ENCODE measurements at regions not wholly inside any gene's neighbourhood (a gene's known extent, or its start where the extent isn't known, plus 50 kb on each side); places are given as distances from the start of the nearest gene placed in this dataset.

- TF ChIP-seq CTCF (IDR thresholded peaks at IDR 0.05; ENCODE audit: partially characterized antibody, unreplicated experiment), result no peak
- DNase-seq, result no peak
- Mint-ChIP-seq H3K27me3 (ENCODE audit: unreplicated experiment) (no peaks in the 10 kb centered on the region), H3K9me3 (ENCODE audit: unreplicated experiment) (no peaks in the 10 kb centered on the region), H3K4me3 (ENCODE audit: unreplicated experiment) (no peak overlapping the region), H3K27ac (ENCODE audit: unreplicated experiment) (no peak overlapping the region), H3K4me1 (ENCODE audit: low read depth, unreplicated experiment) (no peaks in the 10 kb centered on the region), H3K36me3 (ENCODE audit: unreplicated experiment) (no peaks in the 10 kb centered on the region)
Measured at GRCh38 chr9:71632776-71633175, 135.5 kb downstream of the CEMIP2 start.

- H3K27me3 Mint-ChIP-seq (ENCODE audit: unreplicated experiment), result no peaks in the 10 kb centered on the region
- no peak for TF ChIP-seq CTCF (IDR thresholded peaks at IDR 0.05; ENCODE audit: partially characterized antibody, unreplicated experiment)
- H3K4me1 Mint-ChIP-seq (ENCODE audit: low read depth, unreplicated experiment), result no peaks in the 10 kb centered on the region
- H3K4me3 Mint-ChIP-seq (ENCODE audit: unreplicated experiment), result no peak overlapping the region
- no peak for DNase-seq
- no peaks in the 10 kb centered on the region for H3K36me3 Mint-ChIP-seq (ENCODE audit: unreplicated experiment)
- H3K27ac Mint-ChIP-seq (ENCODE audit: unreplicated experiment), result no peak overlapping the region
- H3K9me3 Mint-ChIP-seq (ENCODE audit: unreplicated experiment), result no peaks in the 10 kb centered on the region
Measured at GRCh38 chr9:71630377-71630995, 137.8 kb downstream of the CEMIP2 start.

- Mint-ChIP-seq H3K27ac (ENCODE audit: unreplicated experiment) (no peak overlapping the region), H3K9me3 (ENCODE audit: unreplicated experiment) (no peaks in the 10 kb centered on the region), H3K4me3 (ENCODE audit: unreplicated experiment) (no peak overlapping the region), H3K4me1 (ENCODE audit: low read depth, unreplicated experiment) (no peaks in the 10 kb centered on the region), H3K27me3 (ENCODE audit: unreplicated experiment) (no peaks in the 10 kb centered on the region), H3K36me3 (ENCODE audit: unreplicated experiment) (no peaks in the 10 kb centered on the region)
- no peak for TF ChIP-seq CTCF (IDR thresholded peaks at IDR 0.05; ENCODE audit: partially characterized antibody, unreplicated experiment)
- no peak for DNase-seq
Measured at GRCh38 chr9:71629578-71630215, 138.6 kb downstream of the CEMIP2 start.

GRCh38 chr9:71628247-71628646 lies 140.1 kb downstream of the CEMIP2 start:
- Mint-ChIP-seq H3K27me3 (ENCODE audit: unreplicated experiment) (no peaks in the 10 kb centered on the region), H3K4me1 (ENCODE audit: low read depth, unreplicated experiment) (no peaks in the 10 kb centered on the region), H3K36me3 (ENCODE audit: unreplicated experiment) (no peaks in the 10 kb centered on the region), H3K9me3 (ENCODE audit: unreplicated experiment) (no peaks in the 10 kb centered on the region), H3K4me3 (ENCODE audit: unreplicated experiment) (no peak overlapping the region), H3K27ac (ENCODE audit: unreplicated experiment) (no peak overlapping the region)
- TF ChIP-seq CTCF (IDR thresholded peaks at IDR 0.05; ENCODE audit: partially characterized antibody, unreplicated experiment), result no peak
- DNase-seq, result no peak

GRCh38 chr9:71627537-71627936 lies 140.8 kb downstream of the CEMIP2 start:
- Mint-ChIP-seq H3K27ac (ENCODE audit: unreplicated experiment) (no peak overlapping the region), H3K9me3 (ENCODE audit: unreplicated experiment) (no peaks in the 10 kb centered on the region)

More at GRCh38 chr9:71627537-71627936, 140.8 kb downstream of the CEMIP2 start:
- H3K4me1 Mint-ChIP-seq (ENCODE audit: low read depth, unreplicated experiment), result no peaks in the 10 kb centered on the region
- H3K4me3 Mint-ChIP-seq (ENCODE audit: unreplicated experiment), result no peak overlapping the region
- H3K36me3 Mint-ChIP-seq (ENCODE audit: unreplicated experiment), result no peaks in the 10 kb centered on the region
- no peak for TF ChIP-seq CTCF (IDR thresholded peaks at IDR 0.05; ENCODE audit: partially characterized antibody, unreplicated experiment)
- DNase-seq, result no peak
- no peaks in the 10 kb centered on the region for H3K27me3 Mint-ChIP-seq (ENCODE audit: unreplicated experiment)
